HuH-7.5 (cell line): ENCODE measurements at regions not wholly inside any gene's neighbourhood (a gene's known extent, or its start where the extent isn't known, plus 50 kb on each side); places are given as distances from the start of the nearest gene placed in this dataset.
"Not testable (repeated sequence)": the region's sequence is repeated elsewhere in the genome, so short reads cannot be mapped to it uniquely, and the experiment has no call there.

Experiments used
- DNase-seq: peaks from one replicate; pipeline ENCODE4 v3.0.0; 2011; ENCODE audit warnings: low spot score

- no peak for DNase-seq
These were observed 175.1 kb upstream of the S1PR3 start for GRCh38 chr9:88816141-88816540.

- no peak for DNase-seq
These were observed 174.7 kb upstream of the S1PR3 start for GRCh38 chr9:88816591-88816990.

GRCh38 chr9:88817628-88818027 lies 173.6 kb upstream of the S1PR3 start:
- no peak for DNase-seq

GRCh38 chr9:88818495-88819201 lies 172.6 kb upstream of the S1PR3 start:
- no peak for DNase-seq

DNA sequence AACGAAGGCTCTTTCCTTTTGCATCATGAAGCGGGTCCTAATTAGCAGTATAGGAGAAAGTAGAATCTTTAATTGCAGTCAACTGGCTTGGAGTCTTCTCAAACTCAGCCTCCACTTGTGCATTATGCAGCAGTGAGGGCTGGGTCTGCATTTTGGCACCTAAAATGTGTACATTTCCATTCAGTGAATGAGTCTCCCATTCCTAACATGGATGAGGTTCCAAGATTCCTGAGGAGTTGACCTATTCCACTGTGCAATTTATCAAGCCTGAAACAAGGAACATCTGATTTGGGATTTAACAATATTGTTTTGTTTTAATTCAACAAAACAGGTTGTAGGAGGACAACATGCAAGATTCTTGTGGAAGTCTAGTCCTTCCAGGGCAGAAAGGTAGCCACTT lies 171.8 kb upstream of the S1PR3 start:
- no peak for DNase-seq

GRCh38 chr9:88820055-88820454 lies 171.2 kb upstream of the S1PR3 start:
- DNase-seq, result no peak

- DNase-seq, result no peak
These were observed 170.1 kb upstream of the S1PR3 start for GRCh38 chr9:88821033-88821745.

- DNase-seq, result no peak
These were observed 169.5 kb upstream of the S1PR3 start for GRCh38 chr9:88821746-88822106.

DNA sequence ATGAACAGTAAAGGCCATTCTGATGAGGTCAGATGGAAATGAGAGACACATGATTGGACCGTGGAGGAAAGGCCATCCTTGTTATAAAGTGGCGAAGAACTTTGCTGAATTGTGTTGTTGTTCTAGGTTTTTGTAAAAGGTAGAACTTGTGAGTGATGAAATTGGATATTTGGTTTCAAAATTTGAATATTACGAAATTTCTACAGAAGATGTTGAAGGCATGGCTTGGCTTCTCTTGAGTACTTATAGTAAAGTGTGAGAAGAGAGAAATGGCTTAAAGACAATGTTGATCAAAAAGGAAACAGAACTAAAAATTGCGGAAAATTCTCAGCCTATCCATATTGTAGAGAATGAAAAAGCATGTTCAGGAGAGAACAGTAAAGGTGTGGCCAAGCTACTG lies 166.6 kb upstream of the S1PR3 start:
- DNase-seq, result no peak

GRCh38 chr9:88826181-88826580 lies 165.1 kb upstream of the S1PR3 start:
- no peak for DNase-seq

DNA sequence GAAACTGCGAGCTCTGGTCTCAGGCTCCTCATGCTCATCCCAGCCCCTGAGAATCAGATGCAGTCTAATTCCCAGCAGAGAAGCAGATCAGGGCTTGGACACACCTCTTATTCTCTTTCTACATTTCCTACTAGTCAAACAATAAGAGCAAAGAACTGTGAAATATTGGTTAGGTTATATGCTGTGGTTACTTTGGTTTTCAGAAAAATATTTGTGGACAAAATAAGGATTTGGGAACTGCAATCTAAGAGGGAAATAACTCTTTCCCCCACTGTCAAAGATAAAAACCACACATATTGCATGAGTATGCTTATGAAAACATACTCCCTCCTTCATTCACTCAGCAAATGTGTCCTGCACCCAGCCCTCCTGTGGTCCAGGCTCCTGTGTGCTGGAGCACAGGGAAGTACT lies 164.5 kb upstream of the S1PR3 start:
- DNase-seq, result no peak

GRCh38 chr9:88828018-88828417 lies 163.2 kb upstream of the S1PR3 start:
- no peak for DNase-seq

GRCh38 chr9:88828492-88828974 lies 162.7 kb upstream of the S1PR3 start:
- no peak for DNase-seq

- no peak for DNase-seq
These were observed 162.0 kb upstream of the S1PR3 start for GRCh38 chr9:88829276-88829675.

- DNase-seq, result no peak
These were observed 159.4 kb upstream of the S1PR3 start for GRCh38 chr9:88831713-88832407.

DNA sequence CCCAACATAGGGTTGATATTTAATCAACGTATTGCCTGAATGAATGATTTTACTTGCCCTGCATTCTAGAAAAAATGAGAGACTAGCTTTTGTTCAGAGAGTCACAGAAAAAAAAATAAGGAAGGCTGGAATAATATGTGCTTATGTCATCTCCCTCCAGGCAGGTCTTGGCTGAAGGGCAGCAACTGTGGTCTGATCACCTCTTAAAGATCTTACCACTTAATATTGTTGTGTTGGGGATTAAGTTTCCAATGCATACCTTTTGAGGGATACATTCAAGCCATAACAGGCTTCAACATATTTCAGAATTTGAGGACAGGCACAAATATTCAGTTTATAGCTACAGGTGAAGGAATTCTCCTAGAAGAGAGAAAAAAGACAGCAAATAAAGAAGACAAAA lies 157.3 kb upstream of the S1PR3 start:
- no peak for DNase-seq

DNA sequence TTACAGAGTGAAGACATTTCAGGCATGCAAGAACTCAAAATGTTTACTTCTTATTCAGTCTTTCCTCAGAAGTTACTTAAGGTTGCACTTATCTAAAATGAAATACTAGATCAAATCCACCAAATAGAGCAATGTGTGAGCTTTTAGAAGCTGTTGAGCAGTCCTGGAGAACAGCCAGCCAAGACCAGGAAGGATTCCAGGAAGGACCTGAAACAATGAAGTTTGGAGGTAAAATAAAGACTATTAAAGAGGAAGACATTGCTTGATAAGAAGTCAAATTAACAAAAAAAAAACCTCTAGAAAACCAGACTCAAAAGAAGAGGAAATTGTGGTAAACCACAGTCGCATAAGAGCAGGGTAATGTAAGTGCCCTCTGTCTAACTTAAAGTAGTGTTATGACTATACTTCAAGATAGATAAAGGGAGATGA lies 156.2 kb upstream of the S1PR3 start:
- DNase-seq, result no peak

DNA sequence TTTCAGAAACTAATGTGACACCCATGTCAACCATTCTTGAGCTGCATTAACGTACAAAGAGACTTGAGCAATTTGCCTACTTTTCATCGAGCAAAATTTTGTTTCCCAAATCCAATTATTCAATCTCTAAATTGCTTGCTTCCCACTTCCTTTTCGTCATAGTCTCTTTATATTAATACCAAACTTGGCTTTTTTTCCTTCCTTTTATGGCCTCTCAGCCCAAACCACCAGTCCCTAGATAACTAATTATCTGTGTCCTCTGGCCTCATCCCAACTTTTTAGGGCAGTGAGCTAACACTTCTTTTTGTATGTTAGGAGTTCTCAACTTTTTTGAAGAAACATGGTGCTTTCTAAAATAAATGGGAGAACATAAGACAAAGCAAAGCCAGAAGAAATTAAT lies 155.5 kb upstream of the S1PR3 start:
- DNase-seq, result no peak

DNA sequence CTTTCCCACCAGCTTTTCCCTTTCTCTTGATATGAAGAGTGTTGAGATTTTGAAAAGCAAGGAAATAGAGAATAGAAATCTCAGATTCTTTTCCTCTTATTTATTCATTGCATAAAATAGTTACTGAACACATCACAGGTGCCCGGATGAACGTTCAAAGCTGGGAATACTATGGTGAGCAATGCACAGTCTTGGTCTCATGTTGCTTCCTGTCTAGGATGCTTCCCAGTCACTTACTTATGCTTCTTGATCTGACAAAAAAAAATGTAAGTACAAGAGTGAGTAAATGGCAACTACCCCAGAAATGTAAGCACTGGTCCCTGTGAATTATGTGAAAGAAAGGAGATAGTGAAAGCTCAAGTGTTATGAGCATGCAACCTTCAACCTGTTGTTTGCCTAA lies 153.5 kb upstream of the S1PR3 start:
- DNase-seq, result no peak

DNA sequence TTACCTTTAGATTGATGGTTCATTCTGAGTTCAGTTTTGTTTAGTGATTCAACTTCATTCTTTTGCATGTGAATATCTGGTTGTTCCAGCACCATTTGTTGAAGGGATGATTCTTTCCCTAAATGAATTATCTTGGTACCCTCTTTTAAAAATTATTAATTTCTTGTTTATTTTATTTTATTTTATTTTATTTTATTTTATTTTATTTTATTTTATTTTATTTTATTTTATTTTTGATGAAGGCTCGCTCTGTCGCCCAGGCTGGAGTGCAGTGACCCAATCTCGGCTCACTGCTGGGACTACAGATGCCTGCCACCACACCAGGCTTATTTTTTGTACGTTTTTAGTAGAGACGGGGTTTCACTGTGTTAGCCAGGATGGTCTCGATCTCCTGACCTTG lies 141.4 kb upstream of the S1PR3 start:
- not testable (repeated sequence) for DNase-seq

DNA sequence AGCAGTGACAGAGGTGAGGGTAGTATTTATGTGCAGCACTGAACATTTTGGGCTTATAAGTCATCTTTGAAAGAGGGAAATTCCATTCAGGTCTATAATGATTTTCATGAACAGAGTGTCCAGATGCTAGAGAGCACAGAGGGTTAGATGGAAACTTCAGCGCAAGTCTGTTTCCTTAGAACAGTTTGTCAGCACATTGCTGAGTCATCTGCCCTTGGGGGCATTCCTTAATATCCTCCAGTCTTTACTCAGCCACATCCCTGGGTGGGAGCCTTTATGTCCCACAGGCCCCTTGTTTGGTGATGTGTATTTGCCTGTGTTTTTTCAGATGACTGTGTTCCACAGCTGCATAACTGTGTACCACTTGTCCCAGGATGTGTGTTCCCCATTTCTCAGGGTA lies 138.5 kb upstream of the S1PR3 start:
- DNase-seq, result no peak

DNA sequence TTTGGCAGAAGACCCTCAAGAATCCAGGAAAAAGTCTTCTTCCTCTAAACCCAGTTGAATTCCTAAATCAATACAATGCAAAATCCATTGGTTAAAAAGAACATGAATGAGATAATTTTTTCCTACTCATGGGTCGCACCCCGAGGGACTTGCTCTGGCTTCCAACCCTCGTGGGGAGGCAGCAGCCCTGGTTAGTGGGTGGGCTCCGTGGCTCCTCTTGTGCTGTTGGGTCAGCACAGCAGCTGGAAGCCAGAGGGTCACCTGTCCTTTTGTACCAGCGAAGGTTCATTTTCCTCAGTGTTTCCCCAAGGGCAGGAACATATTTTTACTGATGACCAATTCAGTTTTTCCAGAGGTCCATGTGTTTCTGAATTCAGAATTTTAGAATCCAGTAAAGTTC lies 120.6 kb upstream of the S1PR3 start:
- DNase-seq, result no peak

GRCh38 chr9:88871669-88872068 lies 119.6 kb upstream of the S1PR3 start:
- DNase-seq, result no peak
